Uterus (tissue), 3 donors: ENCODE measurements at regions not wholly inside any gene's neighbourhood (a gene's known extent, or its start where the extent isn't known, plus 50 kb on each side); places are given as distances from the start of the nearest gene placed in this dataset.
A peak's percentile ranks its signal among the peaks of the same experiment; 100 is the strongest.

Experiments
- DNase-seq, 2 donors: peaks; one replicate each; pipeline ENCODE4 v3.0.0-alpha.2; 2019 to 2020
- H3K27ac ChIP-seq, 2 donors: fragments of 200-600 bp; sonication (generic); 1 replicate in 1 of 2; 2 replicates in 1 of 2; pipeline ENCODE4 v1.5.1; 2016 to 2018
- H3K27me3 ChIP-seq, 2 donors: fragments of 200-600 bp; sonication (generic); one replicate each; pipeline ENCODE4 v1.5.1; 2018 to 2019; ENCODE audit warnings: control low read depth in 1 of 2
- H3K36me3 ChIP-seq, 2 donors: fragments of 200-600 bp; sonication (generic); one replicate each; pipeline ENCODE4 v1.5.1; 2019; ENCODE audit warnings: control low read depth in 1 of 2
- H3K4me1 ChIP-seq, 2 donors: fragments of 200-600 bp; sonication (generic); one replicate each; pipeline ENCODE4 v1.5.1; 2018 to 2019; ENCODE audit warnings: control low read depth in 1 of 2
- H3K4me3 ChIP-seq, 2 donors: fragments of 200-600 bp; sonication (generic); 1 replicate in 1 of 2; 2 replicates in 1 of 2; pipeline ENCODE4 v1.5.1; 2018 to 2019; ENCODE audit warnings: mild to moderate bottlenecking in 1 of 2
- H3K9me3 ChIP-seq, 2 donors: fragments of 200-600 bp; sonication (generic); one replicate each; pipeline ENCODE4 v1.5.1; 2019; ENCODE audit warnings: control low read depth in 1 of 2
- CTCF ChIP-seq, 4 experiments: fragments of 200-600 bp in 2 of 4; fragments of 450-650 bp in 2 of 4; sonication (generic) in 2 of 4; IDR thresholded peaks; one replicate each; pipeline ENCODE4 v1.5.1; 2016 to 2019; ENCODE audit warnings: antibody characterized with exemption in 4 of 4, mild to moderate bottlenecking in 2 of 4, moderate library complexity in 1 of 4
- POLR2A ChIP-seq, 2 donors: fragments of 450-650 bp; IDR thresholded peaks; one replicate each; pipeline ENCODE4 v1.6.1; 2016; ENCODE audit warnings: antibody characterized with exemption in 2 of 2, mild to moderate bottlenecking in 1 of 2, moderate library complexity in 1 of 2
- intact Hi-C: fragments of 100-400 bp; cut with DNase I; formaldehyde crosslinking; loops from one replicate; pipeline ENCODE4 v1.15.1; 2023; ENCODE audit warnings: low total_unique reads
- donor health status: DM: yes; HTN: yes; CAD: no.

- intact Hi-C loops, result no loop called here
- H3K27ac ChIP-seq, result no peak overlapping the region
- no peak overlapping the region for H3K4me3 ChIP-seq
- H3K9me3 ChIP-seq, result no peaks in the 10 kb centered on the region
- no peaks in the 10 kb centered on the region for H3K4me1 ChIP-seq
- TF ChIP-seq CTCF (IDR thresholded peaks at IDR 0.05) (no peak), POLR2A (IDR thresholded peaks at IDR 0.05) (no peak)
- no peak for DNase-seq
- H3K27me3 ChIP-seq, result no peaks in the 10 kb centered on the region
- no peaks in the 10 kb centered on the region for H3K36me3 ChIP-seq
Observed at GRCh38 chr6:125439512-125439911, 137.7 kb upstream of the HDDC2 start.

GRCh38 chr6:125444006-125444923, 142.5 kb upstream of the HDDC2 start:
- no peaks in the 10 kb centered on the region for H3K36me3 ChIP-seq
- H3K4me1 ChIP-seq, result no peaks in the 10 kb centered on the region
- DNase-seq, result peak; percentile 36 to 44
- H3K27ac ChIP-seq, result peak overlapping the region; percentile 13 to 28
- no peaks in the 10 kb centered on the region for H3K9me3 ChIP-seq
- intact Hi-C loops, result no loop called here
- TF ChIP-seq CTCF (IDR thresholded peaks at IDR 0.05), result no peak
- no peak for TF ChIP-seq POLR2A (IDR thresholded peaks at IDR 0.05)
- H3K4me3 ChIP-seq, result no peak overlapping the region
- no peaks in the 10 kb centered on the region for H3K27me3 ChIP-seq

- no peak overlapping the region for H3K4me3 ChIP-seq
- no peak for DNase-seq
- H3K27ac ChIP-seq, result peak overlapping the region; percentile 13 to 28
- no peak for TF ChIP-seq CTCF (IDR thresholded peaks at IDR 0.05)
- no peak for TF ChIP-seq POLR2A (IDR thresholded peaks at IDR 0.05)
- no peaks in the 10 kb centered on the region for H3K27me3 ChIP-seq
- no peaks in the 10 kb centered on the region for H3K4me1 ChIP-seq
- H3K36me3 ChIP-seq, result no peaks in the 10 kb centered on the region
- H3K9me3 ChIP-seq, result no peaks in the 10 kb centered on the region
- intact Hi-C loops, result no loop called here
Observed at GRCh38 chr6:125445054-125445453, 143.3 kb upstream of the HDDC2 start.

- Histone ChIP-seq H3K27ac (no peak overlapping the region), H3K27me3 (no peaks in the 10 kb centered on the region), H3K36me3 (no peaks in the 10 kb centered on the region), H3K4me1 (no peaks in the 10 kb centered on the region), H3K9me3 (no peaks in the 10 kb centered on the region), H3K4me3 (no peak overlapping the region)
- no peak for TF ChIP-seq POLR2A (IDR thresholded peaks at IDR 0.05)
- no peak for TF ChIP-seq CTCF (IDR thresholded peaks at IDR 0.05)
- intact Hi-C loops, result no loop called here
- no peak for DNase-seq
Observed at GRCh38 chr6:125446011-125446410, 144.2 kb upstream of the HDDC2 start.

GRCh38 chr6:125451750-125452149, 150.0 kb upstream of the HDDC2 start:
- no peaks in the 10 kb centered on the region for H3K27me3 ChIP-seq
- H3K9me3 ChIP-seq, result no peaks in the 10 kb centered on the region
- no peaks in the 10 kb centered on the region for H3K36me3 ChIP-seq
- TF ChIP-seq CTCF (IDR thresholded peaks at IDR 0.05) (no peak), POLR2A (IDR thresholded peaks at IDR 0.05) (no peak)
- no peaks in the 10 kb centered on the region for H3K4me1 ChIP-seq
- intact Hi-C loops, result no loop called here
- H3K4me3 ChIP-seq, result no peak overlapping the region
- no peak for DNase-seq
- H3K27ac ChIP-seq, result no peak overlapping the region
